ENCODE measurements at regions not wholly inside any gene's neighbourhood (a gene's known extent, or its start where the extent isn't known, plus 50 kb on each side); places are given as distances from the start of the nearest gene placed in this dataset.

- Histone ChIP-seq H3K27ac (ENCODE audit: low read depth in 2 of 2, low read length in 1 of 2) (no peak overlapping the region), H3K27me3 (ENCODE audit: insufficient read depth) (no peaks in the 10 kb centered on the region), H4K20me1 (ENCODE audit: insufficient read depth) (no peaks in the 10 kb centered on the region), H3K9ac (no peak overlapping the region), H3K4me1 (ENCODE audit: control insufficient read depth in 1 of 2, insufficient read depth in 2 of 2, low read depth in 1 of 2, low read length in 1 of 2) (peaks cover 0 to 29% of the 10 kb centered on the region in 2 experiments; a peak in 1 of 4 replicates), H3K4me3 (ENCODE audit: low read depth in 2 of 2, low read length in 1 of 2) (no peak overlapping the region), H3K36me3 (replicated peaks in 1 of 2; ENCODE audit: control insufficient read depth in 1 of 2, insufficient read depth in 2 of 2, low read length in 1 of 2) (no peaks in the 10 kb centered on the region), H3F3A (replicated peaks; ENCODE audit: insufficient read depth) (no peaks in the 10 kb centered on the region), H3K9me2 (no peaks in the 10 kb centered on the region), H2AFZ (ENCODE audit: low read depth) (no peak overlapping the region), H3K9me3 (no peaks in the 10 kb centered on the region), H3K4me2 (no peak overlapping the region), H3K79me2 (ENCODE audit: insufficient read depth) (no peaks in the 10 kb centered on the region)
- ChIA-PET CTCF (interaction anchor here (1.0 kb wide), 1 partner anchor 171 kb away, joined by 3 read pairs; no protein-coding TSS in a partner anchor), POLR2A (no interaction called here)
- DNase-seq: no peak
- 50% methylated on average over 1 of the region's 1 CpG for WGBS (ENCODE audit: low lambda C conversion rate)
- TF ChIP-seq EP300 (IDR thresholded peaks at IDR 0.05; ENCODE audit: borderline replicate concordance in 1 of 2, low read depth in 1 of 2, low read length in 1 of 2): no peak
- TF ChIP-seq RCOR1 (IDR thresholded peaks at IDR 0.05; ENCODE audit: low read length): no peak
- TF ChIP-seq, protein P1, sequence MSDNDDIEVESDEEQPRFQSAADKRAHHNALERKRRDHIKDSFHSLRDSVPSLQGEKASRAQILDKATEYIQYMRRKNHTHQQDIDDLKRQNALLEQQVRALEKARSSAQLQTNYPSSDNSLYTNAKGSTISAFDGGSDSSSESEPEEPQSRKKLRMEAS (IDR thresholded peaks at IDR 0.05; ENCODE audit: low read depth): no peak
- TF ChIP-seq, protein P2, sequence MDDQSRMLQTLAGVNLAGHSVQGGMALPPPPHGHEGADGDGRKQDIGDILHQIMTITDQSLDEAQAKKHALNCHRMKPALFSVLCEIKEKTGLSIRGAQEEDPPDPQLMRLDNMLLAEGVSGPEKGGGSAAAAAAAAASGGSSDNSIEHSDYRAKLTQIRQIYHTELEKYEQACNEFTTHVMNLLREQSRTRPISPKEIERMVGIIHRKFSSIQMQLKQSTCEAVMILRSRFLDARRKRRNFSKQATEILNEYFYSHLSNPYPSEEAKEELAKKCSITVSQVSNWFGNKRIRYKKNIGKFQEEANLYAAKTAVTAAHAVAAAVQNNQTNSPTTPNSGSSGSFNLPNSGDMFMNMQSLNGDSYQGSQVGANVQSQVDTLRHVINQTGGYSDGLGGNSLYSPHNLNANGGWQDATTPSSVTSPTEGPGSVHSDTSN (IDR thresholded peaks at IDR 0.05): no peak
- no peak for TF ChIP-seq POLR2AphosphoS5 (IDR thresholded peaks at IDR 0.05; ENCODE audit: low read depth, low read length)
- TF ChIP-seq, protein P3, sequence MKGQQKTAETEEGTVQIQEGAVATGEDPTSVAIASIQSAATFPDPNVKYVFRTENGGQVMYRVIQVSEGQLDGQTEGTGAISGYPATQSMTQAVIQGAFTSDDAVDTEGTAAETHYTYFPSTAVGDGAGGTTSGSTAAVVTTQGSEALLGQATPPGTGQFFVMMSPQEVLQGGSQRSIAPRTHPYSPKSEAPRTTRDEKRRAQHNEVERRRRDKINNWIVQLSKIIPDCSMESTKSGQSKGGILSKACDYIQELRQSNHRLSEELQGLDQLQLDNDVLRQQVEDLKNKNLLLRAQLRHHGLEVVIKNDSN (IDR thresholded peaks at IDR 0.05; ENCODE audit: borderline replicate concordance, low read depth): no peak
- TF ChIP-seq, protein P4, sequence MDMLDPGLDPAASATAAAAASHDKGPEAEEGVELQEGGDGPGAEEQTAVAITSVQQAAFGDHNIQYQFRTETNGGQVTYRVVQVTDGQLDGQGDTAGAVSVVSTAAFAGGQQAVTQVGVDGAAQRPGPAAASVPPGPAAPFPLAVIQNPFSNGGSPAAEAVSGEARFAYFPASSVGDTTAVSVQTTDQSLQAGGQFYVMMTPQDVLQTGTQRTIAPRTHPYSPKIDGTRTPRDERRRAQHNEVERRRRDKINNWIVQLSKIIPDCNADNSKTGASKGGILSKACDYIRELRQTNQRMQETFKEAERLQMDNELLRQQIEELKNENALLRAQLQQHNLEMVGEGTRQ (IDR thresholded peaks at IDR 0.05; ENCODE audit: borderline replicate concordance, low read depth, low read length): no peak
- no peak for TF ChIP-seq GABPA (IDR thresholded peaks at IDR 0.05; ENCODE audit: low read depth)
- no peak for TF ChIP-seq MXI1 (IDR thresholded peaks at IDR 0.05; ENCODE audit: low read depth, low read length)
- TF ChIP-seq FOXM1 (IDR thresholded peaks at IDR 0.05; ENCODE audit: low read depth): no peak
Observed at GRCh38 chr3:170640737-170641171, 54.9 kb upstream of the SLC7A14 start.

DNA sequence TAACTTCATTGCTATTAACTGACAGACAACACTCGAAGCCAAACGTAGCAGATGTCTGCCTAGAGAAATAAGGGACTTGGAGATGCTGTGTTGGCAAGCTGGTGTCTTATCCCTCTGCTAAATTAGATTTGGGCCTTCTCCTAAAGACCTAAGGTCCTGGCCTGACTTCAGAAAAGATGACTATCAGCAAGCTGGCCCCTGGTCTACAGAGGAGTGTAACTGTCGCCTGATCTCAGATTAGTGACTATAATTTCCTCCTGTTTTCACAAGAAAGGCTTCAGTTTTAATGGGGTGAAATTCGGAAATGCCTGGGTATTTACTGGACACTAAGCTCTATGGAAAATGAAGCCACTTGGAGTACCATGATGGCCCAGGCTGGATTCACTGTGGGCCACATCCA is 53.1 kb upstream of the SLC7A14 start:
- H3K4me1 ChIP-seq (ENCODE audit: control insufficient read depth in 1 of 2, insufficient read depth in 2 of 2, low read depth in 1 of 2, low read length in 1 of 2): peaks cover 0 to 23% of the 10 kb centered on the region in 2 experiments; a peak in 1 of 4 replicates
- H4K20me1 ChIP-seq (ENCODE audit: insufficient read depth): no peaks in the 10 kb centered on the region
- no peak for DNase-seq
- H3K4me2 ChIP-seq: no peak overlapping the region
- no peaks in the 10 kb centered on the region for H3K9me3 ChIP-seq
- H3K9me2 ChIP-seq: no peaks in the 10 kb centered on the region
- H3K9ac ChIP-seq: no peak overlapping the region
- ChIA-PET CTCF (no interaction called here), POLR2A (no interaction called here)
- WGBS (ENCODE audit: low lambda C conversion rate): 79% methylated on average over 4 of the region's 4 CpGs
- no peaks in the 10 kb centered on the region for H3F3A ChIP-seq (replicated peaks; ENCODE audit: insufficient read depth)
- no peak overlapping the region for H3K4me3 ChIP-seq (ENCODE audit: low read depth in 2 of 2, low read length in 1 of 2)
- H3K36me3 ChIP-seq (replicated peaks in 1 of 2; ENCODE audit: control insufficient read depth in 1 of 2, insufficient read depth in 2 of 2, low read length in 1 of 2): no peaks in the 10 kb centered on the region
- no peaks in the 10 kb centered on the region for H3K27me3 ChIP-seq (ENCODE audit: insufficient read depth)
- H2AFZ ChIP-seq (ENCODE audit: low read depth): no peak overlapping the region
- TF ChIP-seq CTCF (IDR thresholded peaks at IDR 0.05) (no peak), EP300 (IDR thresholded peaks at IDR 0.05; ENCODE audit: borderline replicate concordance in 1 of 2, low read depth in 1 of 2, low read length in 1 of 2) (peak in 1 of 2 experiments; percentile 16; a peak in 1 of 4 replicates), ELF1 (IDR thresholded peaks at IDR 0.05) (no peak), YY1 (IDR thresholded peaks at IDR 0.05; ENCODE audit: low read depth) (no peak), EZH2phosphoT487 (IDR thresholded peaks at IDR 0.05; ENCODE audit: borderline replicate concordance, low read depth) (no peak), RAD21 (IDR thresholded peaks at IDR 0.05; ENCODE audit: low read length) (no peak)
- TF ChIP-seq, protein P2 (IDR thresholded peaks at IDR 0.05): no peak
- no peaks in the 10 kb centered on the region for H3K79me2 ChIP-seq (ENCODE audit: insufficient read depth)
- H3K27ac ChIP-seq (ENCODE audit: low read depth in 2 of 2, low read length in 1 of 2): peak overlapping the region in 1 of 2 experiments; percentile 22; a peak in 1 of 4 replicates

All from SK-N-SH (cell line).